Right ventricle myocardium superior (tissue), 1 donor: ENCODE measurements at regions not wholly inside any gene's neighbourhood (a gene's known extent, or its start where the extent isn't known, plus 50 kb on each side); places are given as distances from the start of the nearest gene placed in this dataset.

Experiments used
- ATAC-seq: fragments of 200-7000 bp; cut with Tn5 transposase; one replicate; pipeline ENCODE4 v1.9.1; 2020; ENCODE audit warnings: mild to moderate bottlenecking; ENCODE audit not compliant: poor library complexity
- DNase-seq: peaks from one replicate; pipeline ENCODE4 v3.0.0-alpha.2; 2020
- intact Hi-C: fragments of 100-400 bp; cut with DNase I; formaldehyde crosslinking; loops from one replicate; pipeline ENCODE4 v1.11.2; 2022
- donor health status: DM: no; HTN: yes; CAD: no; lungs with severe emphysema.

DNA sequence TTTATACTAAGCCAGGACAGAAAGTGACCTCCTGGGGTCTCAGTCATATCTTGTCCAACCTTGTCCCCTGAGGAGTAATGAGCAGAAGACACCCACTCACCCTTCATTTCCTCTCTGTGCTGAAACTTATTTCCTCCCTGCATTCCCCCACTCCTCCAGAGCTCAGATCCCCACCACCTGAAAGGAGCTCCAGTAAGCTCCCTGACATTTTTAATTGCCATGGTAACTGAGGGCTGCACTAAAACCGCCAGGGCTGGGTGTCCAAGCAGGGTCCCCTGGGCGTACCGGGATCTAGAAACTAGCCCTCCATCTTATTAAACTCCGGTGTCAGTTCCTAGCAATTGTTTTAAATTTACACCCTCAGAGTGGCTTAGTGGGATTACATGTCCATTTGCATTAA is 393.3 kb upstream of the HNRNPA3 start:
- DNase-seq: no peak
- intact Hi-C loops: loop anchor here (10.0 kb wide), 1 partner anchor 695 kb away; the partner anchor contains the start of genes HOXD8 and HOXD9
- ATAC-seq: no peak

- intact Hi-C loops: no loop called here
- DNase-seq: no peak
- no peak for ATAC-seq
Observed at GRCh38 chr2:176820371-176820932, 392.1 kb upstream of the HNRNPA3 start.

DNA sequence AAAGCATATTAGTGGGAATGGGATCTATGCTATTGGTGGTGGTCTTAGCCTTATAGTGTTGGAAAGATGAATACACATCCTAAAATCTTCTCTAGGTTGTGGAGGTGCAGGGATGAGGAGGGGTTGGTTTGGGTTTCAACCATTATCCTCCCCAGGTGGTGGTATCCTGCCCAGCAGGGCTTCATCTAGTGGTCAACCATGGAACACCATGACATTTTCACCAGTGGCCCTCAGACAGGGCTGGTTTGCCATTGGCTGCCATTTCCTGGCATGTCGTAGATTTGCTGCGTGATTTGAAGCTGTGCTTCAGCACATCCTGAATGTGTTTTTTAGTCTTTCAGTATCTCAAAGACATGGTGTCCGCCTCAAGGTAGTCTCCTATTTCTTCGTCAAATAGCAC is 391.2 kb upstream of the HNRNPA3 start:
- no peak for ATAC-seq
- intact Hi-C loops: no loop called here
- DNase-seq: no peak

GRCh38 chr2:176822060-176822459 is 390.5 kb upstream of the HNRNPA3 start:
- intact Hi-C loops: no loop called here
- ATAC-seq: no peak

DNA sequence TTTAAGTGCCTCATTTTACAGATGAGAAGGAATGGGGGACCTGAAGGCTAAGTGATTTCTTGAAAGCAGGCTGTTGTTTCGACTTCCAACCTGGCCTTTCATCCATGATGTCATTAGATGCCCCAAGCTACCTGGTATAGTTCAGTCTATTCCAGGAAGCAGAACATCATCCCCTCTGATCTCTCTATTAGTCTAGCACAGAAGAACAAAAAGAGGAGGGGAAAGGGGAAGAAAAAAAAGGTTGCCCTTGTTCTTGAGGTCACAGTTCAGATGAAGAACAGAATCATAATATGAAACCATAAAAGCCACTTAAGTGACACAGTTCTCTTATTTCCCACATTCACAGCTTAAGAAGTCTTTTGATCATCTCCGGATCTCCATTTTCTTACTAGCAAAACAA is 386.2 kb upstream of the HNRNPA3 start:
- ATAC-seq: no peak
- intact Hi-C loops: no loop called here
- DNase-seq: no peak

More at GRCh38 chr2:176822060-176822459, 390.5 kb upstream of the HNRNPA3 start:
- no peak for DNase-seq

GRCh38 chr2:176826984-176827668 is 385.5 kb upstream of the HNRNPA3 start:
- ATAC-seq (no peak), DNase-seq (no peak)
- intact Hi-C loops: no loop called here

GRCh38 chr2:176830362-176830761 is 382.2 kb upstream of the HNRNPA3 start:
- no peak for ATAC-seq
- intact Hi-C loops: no loop called here
- no peak for DNase-seq

- intact Hi-C loops: no loop called here
Observed at GRCh38 chr2:176832086-176832485, 380.5 kb upstream of the HNRNPA3 start.

GRCh38 chr2:176833671-176834070 is 378.9 kb upstream of the HNRNPA3 start:
- no peak for ATAC-seq
- DNase-seq: no peak
- intact Hi-C loops: no loop called here

More at GRCh38 chr2:176832086-176832485, 380.5 kb upstream of the HNRNPA3 start:
- ATAC-seq (no peak), DNase-seq (no peak)

DNA sequence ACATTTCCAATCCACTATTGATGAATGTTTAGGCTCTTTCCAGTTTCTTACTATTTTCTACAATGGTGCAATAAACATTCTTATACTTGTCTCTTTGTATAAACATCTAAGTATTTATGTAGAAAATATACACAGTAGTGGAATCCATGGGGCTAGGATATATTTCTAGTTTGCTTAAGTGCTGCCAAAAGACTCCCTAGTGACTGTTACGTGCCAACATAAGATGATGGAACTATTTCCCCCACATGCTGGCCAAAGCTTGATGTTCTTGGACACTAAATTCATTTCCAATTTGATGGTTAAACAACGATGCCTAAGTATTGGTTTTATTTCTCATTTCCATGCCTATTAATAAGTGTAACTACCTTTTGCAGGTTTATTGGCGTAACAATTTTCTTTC is 378.4 kb upstream of the HNRNPA3 start:
- intact Hi-C loops: no loop called here
- ATAC-seq: no peak
- DNase-seq: no peak

GRCh38 chr2:176843208-176843607 is 369.4 kb upstream of the HNRNPA3 start:
- ATAC-seq: no peak
- intact Hi-C loops: no loop called here
- no peak for DNase-seq

- intact Hi-C loops: no loop called here
- no peak for DNase-seq
Observed at GRCh38 chr2:176844461-176844860, 368.1 kb upstream of the HNRNPA3 start.

DNA sequence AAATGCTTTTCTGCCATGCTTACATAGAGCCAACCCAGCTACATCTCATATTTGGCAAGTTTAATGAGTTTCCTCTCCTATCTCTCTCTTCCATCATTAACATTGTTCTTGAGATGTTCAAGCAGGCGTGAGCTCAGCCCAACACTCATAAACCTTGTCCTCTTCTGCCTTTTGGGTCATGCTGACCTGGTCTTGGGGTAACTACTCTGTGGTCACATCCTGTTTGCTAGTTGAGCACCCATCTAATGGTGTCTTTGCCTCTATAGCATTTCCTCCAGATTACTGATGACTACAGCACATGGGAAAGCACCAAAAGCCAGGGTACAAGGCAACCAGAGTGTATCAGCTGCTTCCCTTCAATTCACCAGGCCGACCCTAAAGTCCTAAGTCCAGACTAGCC is 366.9 kb upstream of the HNRNPA3 start:
- ATAC-seq (no peak), DNase-seq (no peak)
- intact Hi-C loops: no loop called here

More at GRCh38 chr2:176844461-176844860, 368.1 kb upstream of the HNRNPA3 start:
- ATAC-seq: no peak

DNA sequence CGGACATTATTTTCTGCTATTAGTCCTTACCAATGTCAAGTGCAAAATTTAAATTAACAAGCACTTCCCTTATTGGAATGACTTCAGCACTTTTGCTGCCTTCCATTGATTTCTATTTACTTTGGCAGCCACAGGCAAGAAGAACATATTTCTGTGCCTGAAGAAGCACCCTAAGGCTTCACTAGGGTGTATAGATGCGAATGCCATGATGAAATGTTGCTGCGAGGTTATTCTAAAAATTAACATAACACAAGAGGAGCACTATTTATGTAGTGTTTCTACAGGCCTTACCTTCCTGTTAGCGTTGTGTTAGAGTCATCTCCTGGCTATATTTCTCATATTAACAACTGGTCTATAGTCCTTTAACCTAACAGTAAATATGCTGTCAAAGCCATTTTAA is 365.0 kb upstream of the HNRNPA3 start:
- ATAC-seq: no peak

DNA sequence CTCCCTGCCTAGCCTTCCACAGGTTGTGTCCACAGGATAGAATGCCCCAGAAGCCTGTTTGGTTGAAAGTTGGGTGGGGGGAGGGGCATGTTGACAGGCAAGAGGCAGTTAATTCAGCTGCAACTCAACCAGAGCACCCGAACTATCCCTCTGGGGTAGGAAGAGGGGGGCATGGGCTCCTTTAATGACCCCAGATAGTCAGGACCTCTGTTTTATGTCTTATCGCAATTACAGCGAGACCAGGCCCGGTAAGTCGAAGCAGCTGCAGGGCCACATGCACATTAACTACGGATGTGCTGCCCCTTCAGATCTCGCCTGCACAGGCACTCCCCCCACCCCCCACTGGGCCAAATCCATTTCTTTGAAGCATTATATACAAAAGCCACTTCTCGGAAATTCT is 363.8 kb upstream of the HNRNPA3 start:
- ATAC-seq (no peak), DNase-seq (no peak)
- intact Hi-C loops: no loop called here

More for the DNA sequence above, 365.0 kb upstream of the HNRNPA3 start:
- no peak for DNase-seq
- intact Hi-C loops: no loop called here

GRCh38 chr2:176851200-176851888 is 361.2 kb upstream of the HNRNPA3 start:
- intact Hi-C loops: no loop called here
- no peak for DNase-seq
- ATAC-seq: no peak

DNA sequence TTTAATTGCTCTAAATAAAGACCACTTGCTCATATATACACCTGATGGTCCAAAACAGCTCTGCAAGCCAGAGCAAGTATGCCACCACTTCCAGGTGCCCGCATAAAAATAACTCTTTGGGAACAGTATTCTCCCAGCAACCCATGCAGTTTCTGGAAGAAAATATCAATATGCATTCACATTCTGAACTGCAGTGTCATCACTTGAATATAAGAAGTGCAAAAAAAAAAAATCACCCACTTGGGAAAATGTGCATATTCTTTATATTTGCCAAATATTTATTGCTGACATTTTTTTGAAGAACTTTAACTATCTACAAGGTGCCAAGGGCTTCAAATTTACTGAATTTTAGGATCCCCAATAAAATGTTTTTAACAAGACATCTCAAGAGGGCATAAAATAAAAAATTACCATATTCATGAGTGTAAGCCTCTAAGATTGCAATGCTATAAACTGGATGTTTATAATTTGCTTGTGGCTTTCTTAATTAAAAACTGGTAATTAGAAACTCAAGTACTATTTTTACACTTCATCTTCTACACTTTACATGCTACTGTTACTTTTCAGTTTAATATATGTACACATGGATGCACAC is 360.6 kb upstream of the HNRNPA3 start:
- ATAC-seq: no peak
- intact Hi-C loops: no loop called here
- no peak for DNase-seq

DNA sequence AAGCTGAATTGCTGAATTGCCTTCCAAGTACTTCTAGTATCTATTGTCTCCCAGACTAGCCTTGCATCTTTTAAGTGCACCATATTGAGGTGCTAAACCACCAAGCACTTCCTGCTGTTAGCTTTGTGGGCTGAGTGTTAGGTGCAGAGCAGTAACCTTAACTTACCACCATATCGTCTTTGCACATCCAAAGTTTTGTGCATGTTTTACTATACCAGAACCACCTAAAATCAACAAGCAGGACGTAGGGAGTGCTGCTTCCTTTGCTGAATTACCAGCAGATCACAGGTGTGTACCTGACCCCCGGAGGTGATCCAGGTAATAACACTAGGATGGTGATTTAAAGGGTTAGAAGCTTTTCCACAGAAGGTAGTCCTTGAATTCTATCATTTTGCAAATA is 359.9 kb upstream of the HNRNPA3 start:
- DNase-seq: no peak
- ATAC-seq: no peak
- intact Hi-C loops: no loop called here

DNA sequence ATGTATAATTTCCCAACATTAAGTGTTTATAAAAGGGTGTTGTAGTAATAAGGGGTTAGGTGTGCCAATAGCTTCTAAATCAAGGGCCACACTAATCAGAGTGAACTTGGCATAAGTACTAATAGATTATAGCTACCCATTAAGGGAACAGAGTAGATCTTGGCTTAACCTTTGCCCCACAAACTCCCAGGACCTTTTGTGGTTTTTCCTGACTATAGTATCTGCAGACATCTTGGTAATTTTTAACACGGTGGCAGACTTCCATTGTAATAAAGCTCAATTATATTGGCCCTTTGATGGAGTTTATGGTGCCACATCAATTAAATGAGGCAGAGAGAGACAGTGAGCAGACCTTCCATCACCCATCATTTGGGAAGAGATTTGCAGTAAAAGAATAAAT is 358.5 kb upstream of the HNRNPA3 start:
- ATAC-seq (no peak), DNase-seq (no peak)
- intact Hi-C loops: no loop called here

DNA sequence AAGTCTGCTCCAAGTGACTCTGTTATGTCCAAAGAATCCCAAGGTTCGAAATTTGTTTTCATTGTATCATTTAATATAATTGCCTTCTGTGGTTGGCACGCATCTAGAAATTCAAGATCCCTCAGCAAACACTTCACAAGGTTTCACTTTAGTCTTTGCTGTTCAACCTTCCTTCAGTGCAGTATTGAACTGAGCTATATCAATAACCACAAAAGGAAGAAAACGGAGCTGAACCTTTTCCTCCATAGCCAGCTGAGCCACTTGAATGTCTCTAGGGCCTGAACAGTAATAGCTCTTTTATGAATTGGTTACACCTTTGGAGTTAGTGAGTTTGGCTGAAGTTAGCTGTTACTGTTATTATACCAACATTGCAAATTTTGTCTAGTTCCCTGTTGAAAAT is 357.7 kb upstream of the HNRNPA3 start:
- ATAC-seq: no peak
- intact Hi-C loops: no loop called here
- no peak for DNase-seq
